HG03196 (cell line): ENCODE measurements at regions not wholly inside any gene's neighbourhood (a gene's known extent, or its start where the extent isn't known, plus 50 kb on each side); places are given as distances from the start of the nearest gene placed in this dataset.

Experiments
- ATAC-seq: cut with Tn5 transposase; IDR thresholded peaks from one replicate; pipeline ENCODE4 v1.9.1; 2021; ENCODE audit not compliant: unreplicated experiment

DNA sequence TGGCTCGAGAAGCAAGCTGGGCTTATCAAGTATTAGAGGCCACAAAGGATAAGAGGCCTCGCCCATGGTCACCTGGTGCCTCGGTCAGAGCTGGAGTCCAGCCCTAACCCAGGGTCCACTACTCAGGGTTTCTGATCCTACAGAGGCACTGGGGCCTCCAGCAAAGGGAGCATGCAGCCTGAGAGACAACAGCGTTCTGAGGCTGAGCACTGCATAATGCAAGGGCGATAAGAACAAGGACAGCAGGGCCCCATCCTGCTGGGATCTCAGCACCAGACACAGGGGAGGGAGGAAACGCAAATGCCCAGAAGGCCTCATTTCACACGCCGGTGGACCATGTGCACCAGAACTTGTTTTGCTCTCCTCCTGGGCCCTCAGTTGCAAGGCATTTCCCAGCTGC is 63.0 kb downstream of the C5orf15 start:
- no peak for ATAC-seq

DNA sequence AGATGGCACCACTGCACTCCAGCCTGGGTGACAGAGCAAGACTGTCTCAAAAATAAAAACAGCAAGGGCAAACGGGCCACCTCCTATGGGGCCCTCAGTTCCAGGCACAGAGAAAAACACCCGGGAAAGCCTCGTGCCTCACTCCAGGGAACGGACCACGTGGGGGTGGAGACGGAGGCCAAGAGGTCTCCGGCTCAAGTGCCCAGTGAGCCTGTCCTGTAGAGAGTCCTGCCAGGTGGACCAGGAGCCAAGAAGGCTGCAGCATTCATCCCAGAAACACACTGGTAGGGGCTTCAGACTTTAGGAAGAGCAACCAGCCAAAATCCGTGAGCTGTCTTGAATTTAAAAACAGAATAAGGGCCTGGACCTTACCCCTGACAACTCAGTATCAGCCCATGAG is 63.8 kb downstream of the C5orf15 start:
- no peak for ATAC-seq

DNA sequence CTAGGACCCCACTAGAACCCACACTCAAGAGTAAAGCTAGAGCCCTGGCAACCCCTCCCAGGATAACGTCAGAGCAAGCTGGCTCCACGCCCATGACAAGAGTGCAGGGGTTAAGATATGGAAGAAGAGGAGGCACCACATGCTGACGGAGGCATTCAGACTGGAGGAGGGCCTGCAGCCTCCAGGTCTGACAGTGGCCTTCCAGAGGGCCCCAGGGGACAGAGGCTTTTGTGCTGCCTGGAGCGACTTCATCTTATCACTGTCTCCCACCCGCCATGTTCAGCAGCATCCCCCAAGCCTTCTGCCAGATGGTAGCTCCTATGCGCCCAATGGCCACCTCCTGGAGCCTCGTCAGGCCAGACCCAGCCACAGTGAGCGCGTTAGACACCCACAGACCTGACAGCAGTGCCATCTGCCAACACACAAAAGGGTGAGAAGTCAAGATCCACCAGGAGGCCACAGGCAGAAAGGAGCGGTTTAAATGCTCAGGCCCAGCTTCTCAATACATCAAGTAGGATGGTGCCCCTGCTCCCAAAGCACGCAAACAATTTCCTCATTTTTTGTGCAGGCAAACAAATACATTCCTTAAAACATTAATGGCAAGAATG is 65.8 kb downstream of the C5orf15 start:
- no peak for ATAC-seq

DNA sequence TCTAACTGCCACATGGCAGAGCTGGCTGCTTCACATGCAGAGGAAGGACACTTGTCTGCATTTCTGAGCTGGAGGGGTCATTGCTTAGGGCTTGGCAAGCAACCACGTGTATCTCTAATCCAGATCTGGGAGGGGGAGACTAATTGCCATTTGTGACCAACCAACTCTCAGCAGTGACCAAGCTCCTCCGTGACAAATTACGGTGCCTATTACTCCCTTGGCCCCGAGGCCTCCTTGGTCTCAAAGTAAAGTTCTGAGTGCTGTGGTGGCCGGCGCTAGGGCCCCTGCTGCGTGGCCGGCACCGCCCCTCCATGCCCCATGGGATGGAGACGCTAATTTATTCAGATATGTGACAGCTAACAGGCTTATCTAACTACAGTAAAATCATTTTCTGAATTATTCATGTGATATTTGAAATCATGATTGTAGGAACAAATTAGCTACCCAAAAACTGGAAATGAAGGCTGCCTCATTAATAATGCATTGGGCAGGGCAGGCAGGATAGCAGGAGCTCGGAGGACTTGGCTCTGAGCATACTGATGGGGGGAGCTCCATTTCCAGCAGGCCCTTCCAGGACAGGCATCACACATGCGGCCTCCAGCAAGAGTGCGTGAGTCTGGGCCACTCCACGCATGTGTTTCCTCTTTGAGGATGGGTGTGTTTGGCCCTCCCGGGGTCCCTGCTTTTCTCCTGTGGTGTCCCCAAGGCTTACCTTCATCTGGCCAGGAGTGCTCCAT is 67.7 kb downstream of the C5orf15 start:
- no peak for ATAC-seq

DNA sequence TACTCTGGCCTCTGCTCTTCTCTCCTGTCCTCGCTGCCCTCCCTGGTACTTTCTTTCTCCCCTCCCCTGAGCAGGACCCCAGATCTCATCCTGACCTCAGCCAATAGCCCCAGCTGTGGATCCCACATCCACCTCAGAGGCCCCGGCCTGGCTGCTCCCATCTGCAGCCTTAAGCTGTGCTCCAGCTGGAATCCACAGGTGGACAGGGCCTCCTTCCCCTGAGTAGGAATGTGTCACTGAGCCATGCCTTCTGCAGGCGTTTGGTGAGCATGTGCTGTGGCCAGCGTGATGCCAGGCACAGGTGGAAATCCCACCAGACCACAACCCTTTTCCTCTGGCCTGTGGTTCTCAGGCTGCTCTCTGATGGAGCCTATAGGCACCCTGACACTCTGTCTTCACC is 68.9 kb downstream of the C5orf15 start:
- ATAC-seq = no peak

DNA sequence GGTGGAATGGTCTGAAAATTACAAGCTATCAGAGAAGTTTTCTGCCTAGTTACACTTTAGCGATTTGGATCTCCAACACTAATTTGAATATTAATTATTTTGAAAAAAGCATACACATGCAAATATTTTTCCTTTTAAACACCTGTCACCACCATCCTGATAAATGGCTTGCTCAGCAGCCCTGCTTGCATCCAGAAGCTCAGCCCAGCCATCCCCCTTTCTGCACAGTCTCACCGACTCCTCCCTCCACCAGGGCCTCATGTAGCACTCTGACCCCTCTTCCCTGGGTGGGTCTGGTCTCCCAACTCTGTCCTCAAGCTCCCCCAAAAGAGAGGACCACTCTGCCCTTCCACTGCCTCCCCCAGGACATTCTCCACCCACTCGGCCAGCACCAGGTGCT is 70.0 kb downstream of the C5orf15 start:
- ATAC-seq = no peak

DNA sequence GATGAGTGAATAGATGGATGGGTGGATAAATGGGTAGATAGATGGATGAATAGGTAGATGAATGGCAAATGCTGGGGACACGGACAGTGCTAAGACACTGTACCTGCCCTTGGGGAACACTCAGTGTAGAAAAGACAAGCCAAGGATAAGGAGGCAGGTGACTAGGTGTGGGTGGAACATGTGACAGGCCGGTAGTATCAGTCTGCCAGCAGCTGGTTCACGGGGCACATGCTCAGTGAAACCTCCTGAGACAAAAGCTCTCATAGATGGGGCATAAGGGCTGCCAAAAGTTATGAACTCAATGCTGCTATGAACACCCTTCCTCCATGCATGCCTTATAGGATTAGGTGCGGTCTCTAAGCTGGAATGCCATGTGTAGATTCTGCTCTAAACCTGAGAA is 71.0 kb downstream of the C5orf15 start:
- ATAC-seq = no peak

DNA sequence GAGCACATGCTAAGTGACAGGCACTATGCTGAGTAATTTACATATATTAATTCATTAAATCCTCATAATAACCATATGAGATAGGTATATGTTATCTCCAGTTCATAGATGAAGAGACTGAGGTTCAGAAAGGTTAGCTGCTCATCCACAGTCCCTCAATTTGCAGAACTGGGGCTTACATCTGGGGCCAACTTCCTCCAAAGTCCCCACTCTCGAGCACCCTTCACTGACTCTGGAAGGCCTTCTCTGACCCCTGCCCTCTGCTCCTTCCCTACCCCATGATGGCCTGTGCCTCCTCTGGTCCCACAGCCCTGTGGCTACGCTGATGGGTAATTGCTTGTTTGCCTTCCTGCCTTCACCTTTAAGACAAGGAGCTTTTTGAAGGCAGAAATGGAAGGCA is 71.6 kb downstream of the C5orf15 start:
- ATAC-seq = no peak

DNA sequence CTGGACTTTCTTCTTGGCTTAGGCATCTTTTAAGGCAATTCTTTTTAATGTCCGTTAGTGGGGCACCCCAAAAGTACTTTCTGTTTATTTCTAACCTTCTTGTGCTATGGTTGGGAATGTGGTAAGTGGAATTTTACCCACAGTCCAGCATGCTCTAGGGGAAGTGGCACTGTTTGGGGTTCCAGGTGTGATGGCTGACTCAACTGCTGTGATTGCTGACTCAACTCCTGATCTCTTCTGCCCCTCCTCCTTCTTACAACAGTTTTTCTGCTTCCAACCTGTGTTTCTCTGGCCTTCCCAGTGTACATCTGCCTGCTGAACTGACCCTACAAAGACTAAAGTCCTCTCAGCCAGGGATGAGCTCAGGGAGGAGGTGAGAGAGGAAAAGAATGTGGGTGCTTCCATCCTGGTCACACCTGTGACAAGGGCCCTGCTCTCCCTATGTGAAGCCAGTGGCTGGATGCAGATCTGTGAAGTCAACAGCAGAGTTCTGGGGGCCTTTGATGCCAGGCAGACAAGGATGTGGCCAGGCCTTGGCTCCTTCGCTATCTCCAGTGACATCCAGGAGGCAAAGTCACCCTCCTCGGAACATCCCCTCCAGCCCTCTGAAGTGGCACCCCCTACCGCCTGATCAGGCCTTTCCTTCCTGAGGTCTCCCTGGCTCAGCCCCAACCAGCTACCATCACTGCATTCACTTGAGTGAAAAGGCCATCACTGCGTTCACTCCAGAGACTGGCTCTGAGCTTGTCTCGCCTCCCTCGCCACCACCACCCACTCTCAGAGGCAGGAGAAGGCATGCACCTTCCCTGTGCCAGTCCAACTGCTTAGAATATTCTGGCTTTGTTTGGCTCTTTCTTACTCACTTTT is 72.2 kb downstream of the C5orf15 start:
- ATAC-seq = no peak

DNA sequence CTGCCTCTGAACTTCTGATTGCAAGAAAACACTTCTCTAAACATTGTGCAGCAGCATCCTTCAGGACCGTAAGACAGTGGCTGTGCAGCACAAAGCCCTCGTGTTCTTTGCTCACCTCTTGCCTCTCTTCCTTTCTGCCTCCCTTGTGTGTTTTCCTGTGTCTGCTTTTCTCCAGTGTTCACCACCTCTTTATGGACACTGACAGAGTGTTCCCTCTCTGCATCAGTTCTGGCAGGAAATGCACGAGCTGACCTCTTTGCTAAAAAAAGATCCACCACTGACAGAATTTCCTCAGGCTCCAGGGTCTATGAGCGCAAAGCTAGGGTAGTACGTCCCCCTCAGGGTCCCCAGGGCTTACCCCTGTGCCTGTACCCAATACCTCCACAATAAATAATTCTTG is 74.3 kb downstream of the C5orf15 start:
- no peak for ATAC-seq

DNA sequence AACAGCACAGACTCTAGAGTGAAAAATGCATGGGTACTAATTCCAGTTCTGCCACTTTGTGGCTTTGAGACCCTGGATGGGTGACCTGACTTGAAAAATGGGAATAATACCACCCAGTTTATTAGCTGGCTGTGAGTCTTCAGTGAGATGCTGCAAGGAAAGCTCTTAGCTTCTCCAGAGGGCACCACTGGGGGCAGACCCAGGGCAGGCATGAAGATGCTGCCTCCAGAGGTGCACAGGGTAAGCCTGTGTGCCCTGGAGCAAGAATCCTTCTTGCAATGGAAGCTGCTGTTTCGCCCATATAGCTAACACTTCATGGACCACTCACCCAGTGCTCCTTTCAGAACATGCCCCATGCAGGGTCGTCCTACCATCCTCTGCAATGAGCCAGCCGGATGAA is 75.7 kb downstream of the C5orf15 start:
- no peak for ATAC-seq

DNA sequence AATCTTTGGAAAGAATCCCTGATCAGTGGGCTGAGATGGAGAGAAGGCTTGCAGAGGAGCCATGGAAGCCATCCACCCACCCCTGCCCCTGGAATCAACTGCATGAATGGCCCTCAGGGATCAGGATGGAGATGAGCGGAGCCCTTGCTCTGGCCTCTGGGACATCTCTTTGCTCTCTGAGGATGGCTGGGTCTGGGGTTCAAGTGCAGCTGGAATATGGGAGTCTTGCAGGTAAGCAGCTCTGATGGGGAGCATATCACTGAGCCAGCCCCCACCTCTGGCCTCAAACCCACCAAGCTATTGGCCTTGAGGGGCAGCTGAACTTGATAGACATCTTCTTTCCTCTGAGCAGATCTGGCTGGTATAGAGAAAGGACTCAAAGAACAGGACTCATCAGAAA is 76.1 kb downstream of the C5orf15 start:
- ATAC-seq = no peak

DNA sequence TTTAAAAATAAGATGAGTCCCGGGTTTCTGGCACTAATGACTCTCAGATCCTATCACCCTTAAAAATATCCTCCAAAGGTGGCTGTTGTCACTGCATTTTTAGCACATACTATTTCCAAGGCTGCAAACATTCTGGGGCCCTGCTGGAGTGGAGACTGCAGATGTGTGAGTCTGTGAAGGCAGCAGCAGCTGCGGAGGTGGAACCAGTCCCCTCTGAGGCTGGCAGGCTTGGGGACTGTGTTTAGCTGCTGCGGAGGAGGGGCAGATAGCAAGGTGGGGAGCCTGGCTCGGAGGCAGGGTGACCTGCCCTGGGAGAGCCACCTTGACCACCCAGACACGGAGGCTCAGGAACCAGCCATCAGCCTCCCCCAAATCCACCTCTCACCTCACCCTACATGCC is 77.0 kb downstream of the C5orf15 start:
- no peak for ATAC-seq

DNA sequence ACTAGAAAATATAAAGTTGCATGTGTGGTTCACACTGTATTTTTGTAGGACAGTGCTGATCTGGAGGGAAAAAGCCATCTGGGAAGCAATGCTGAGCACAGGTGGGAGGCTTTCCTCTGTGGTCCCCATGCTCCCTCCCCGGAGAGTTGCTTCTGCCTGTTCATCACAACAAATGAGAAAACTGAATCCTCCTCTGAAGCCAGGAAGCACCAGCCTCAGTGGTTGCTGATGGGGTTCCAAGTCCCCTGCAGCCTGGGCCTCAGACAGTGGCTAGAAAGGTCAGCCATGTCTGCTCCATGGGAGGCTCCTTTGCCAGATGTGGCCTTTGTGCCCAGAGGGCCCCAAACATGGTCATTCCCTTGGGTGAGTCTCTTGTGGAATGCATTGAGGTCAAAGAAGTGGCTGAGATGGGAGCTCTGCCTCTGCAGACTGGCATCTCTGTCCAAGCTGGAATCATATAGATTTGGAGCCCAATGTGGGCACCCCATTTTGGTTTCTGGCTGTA is 77.6 kb downstream of the C5orf15 start:
- ATAC-seq = no peak

DNA sequence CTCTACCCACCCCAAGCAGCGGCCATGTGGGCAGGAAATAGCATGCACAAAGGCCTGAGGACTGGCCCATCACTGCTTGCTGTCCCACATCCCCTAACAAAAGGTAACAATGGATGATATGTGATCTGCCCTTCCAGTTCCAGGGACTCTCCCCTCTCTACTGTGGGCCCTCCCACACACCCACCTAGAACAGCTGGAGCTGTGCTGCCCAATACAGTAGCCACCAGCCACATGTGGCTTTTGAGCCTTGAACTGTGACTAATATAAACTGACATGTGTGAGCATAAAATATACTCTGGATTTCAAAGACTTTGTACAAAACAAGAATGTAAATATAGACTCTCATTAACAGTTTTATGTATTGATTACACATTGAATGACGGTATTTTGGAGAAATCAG is 78.1 kb downstream of the C5orf15 start:
- no peak for ATAC-seq

DNA sequence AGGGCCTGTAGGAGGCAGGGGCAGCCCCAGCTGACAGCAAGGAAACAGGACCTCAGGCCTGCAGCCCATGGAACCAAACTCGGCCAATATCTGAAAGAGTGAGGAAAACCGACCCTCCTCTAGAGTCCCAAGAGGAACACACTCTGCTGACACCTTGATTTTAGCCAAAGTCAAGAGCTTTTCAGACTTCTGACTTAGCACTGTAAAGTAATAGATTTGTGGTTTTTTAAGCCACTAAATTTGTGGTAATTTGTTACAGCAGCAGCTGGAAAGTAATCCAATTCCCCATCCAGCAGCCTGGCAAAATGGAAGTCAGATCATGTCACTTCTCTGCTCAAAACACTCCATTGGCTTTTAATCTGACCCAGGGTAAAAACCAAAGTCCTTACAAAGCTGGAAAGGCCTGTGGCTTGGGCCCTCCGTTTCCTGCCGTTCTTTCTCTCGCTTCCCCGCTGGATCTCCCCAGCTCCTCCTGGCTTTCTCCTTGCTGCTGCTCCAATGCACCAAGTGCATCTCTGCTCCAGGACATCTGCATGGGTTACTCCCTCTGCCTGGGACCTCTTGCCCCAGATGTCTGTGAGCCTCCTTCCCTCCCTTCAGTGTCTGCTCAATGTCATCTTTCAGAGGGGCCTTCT is 79.0 kb downstream of the C5orf15 start:
- no peak for ATAC-seq

DNA sequence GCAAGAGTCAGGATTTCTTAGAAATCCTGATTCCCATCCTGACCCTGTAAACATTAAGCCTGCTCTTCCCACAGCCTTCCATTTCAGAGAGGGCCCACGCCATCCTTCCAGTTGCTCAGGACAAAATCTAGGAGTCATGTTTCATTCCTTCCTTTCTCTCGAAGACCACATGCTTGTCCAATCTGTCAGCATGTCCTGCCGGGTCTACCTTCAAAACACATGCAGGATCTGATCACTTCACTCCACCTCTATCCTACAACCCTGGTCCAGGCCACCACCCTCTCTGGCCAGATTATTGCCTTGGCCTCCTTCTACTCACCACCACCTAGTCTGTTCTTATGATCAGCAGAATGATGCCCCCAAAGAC is 79.8 kb downstream of the C5orf15 start:
- ATAC-seq = no peak

DNA sequence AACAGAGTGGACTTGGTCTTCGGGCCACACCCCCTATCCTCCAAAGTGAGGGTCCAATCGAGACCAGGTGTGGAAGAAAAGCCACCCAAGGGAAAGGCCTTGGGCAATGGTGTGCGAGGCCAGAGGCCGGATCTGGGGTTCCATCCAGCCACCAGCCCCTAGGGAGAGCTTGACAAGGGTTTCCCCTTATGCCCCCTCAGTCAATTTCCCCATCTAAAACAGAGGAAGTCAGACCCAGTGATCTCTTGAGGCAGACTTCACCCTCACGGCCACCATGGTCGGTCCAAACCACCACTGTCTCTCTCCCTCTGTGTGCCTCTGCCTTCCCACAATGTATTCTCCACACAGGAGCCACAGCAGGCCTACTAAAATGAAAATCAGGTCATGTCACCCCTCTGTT is 82.9 kb downstream of the C5orf15 start:
- no peak for ATAC-seq

DNA sequence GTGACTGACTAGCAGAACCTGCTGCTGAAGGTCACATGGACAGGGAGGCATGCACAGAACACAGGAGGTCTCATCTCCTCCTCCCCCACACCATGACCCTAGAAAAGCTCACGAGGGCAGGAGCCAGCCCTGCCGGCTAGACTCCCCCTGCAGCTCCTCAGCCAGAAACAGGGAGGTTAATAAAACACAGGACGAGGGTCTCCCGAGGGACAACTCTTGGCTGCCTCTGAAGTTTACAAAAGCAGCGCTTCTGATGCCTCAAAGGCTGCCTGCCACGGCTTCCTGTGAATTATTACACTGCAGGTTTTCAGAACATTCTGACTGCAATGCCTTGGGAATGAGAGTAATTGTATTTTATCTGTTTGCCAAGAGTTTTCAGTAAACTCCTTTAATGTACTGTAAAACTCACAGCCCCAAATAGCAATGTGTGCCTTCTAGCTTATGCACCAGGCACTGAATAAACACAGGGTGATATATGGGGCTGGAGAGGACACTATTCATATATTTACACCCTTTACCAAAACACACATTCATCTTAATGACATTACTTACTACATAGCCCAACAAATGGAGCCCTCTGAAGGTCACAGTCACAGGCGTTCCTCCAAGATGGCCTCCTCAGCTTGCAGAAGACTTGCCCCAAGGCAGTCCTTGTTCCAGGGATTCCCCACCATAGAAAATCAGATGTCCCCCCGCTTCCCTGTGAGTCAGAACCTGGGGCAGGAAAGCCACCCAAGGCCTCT is 83.7 kb downstream of the C5orf15 start:
- no peak for ATAC-seq

DNA sequence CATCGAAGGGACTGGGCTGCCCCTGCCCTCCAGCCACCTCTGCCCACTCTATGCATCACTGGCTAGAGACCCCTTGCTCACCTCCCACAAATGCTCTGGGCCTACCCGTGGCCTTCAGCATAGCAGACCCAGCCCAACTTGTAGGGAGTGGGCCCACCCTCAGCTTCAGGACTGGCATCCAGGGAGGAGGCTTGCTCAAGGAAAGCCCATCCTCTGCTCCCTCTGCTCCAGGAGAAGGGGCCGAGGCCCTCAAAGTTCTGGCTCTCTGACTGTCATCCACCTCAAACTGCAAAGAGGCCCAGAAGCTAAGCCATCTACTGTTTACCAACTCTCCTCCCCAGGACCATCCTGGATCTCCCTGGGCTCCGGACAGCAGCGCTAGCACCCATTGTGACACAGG is 84.5 kb downstream of the C5orf15 start:
- ATAC-seq = no peak

DNA sequence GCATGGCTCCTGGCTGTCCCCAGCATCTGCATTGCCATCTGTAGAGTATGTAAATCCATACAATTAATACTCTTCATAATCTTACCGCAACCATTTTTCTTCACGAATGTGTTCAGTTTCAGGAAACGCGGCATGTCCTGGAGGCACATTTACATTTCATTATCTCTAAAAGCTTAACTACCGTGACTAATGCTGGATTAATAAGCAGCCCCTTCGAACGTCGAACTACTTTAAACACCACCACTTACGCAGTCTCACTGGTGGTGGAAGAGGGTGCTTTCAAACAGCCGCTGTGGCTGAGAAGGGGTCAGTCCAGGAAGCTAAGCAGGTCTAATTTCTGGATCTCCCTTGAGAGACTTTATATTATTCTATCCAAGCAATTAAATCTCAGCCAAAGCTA is 85.6 kb downstream of the C5orf15 start:
- no peak for ATAC-seq
